Astrocyte of the cerebellum (primary cell): ENCODE measurements at regions not wholly inside any gene's neighbourhood (a gene's known extent, or its start where the extent isn't known, plus 50 kb on each side); places are given as distances from the start of the nearest gene placed in this dataset.

Experiments used
- DNase-seq: peaks from one replicate; pipeline ENCODE4 v3.0.0-alpha.2; 2011; ENCODE audit warnings: low read depth
- H3K4me3 ChIP-seq: 2 replicates; pipeline ENCODE4 v1.5.1; 2011; ENCODE audit warnings: mild to moderate bottlenecking, low read depth, low read length, moderate library complexity
- in situ Hi-C: cut with HindIII; loops from 2 replicates; pipeline ENCODE4 v1.10.0; 2017; ENCODE audit warnings: low sequenced_read_pairs
- TF ChIP-seq, protein P1 (sequence below): IDR thresholded peaks from 2 replicates; pipeline ENCODE4 v1.5.1; 2012; ENCODE audit warnings: low read length, low read depth, moderate library complexity, mild to moderate bottlenecking; ENCODE audit errors: missing control alignments

DNA sequence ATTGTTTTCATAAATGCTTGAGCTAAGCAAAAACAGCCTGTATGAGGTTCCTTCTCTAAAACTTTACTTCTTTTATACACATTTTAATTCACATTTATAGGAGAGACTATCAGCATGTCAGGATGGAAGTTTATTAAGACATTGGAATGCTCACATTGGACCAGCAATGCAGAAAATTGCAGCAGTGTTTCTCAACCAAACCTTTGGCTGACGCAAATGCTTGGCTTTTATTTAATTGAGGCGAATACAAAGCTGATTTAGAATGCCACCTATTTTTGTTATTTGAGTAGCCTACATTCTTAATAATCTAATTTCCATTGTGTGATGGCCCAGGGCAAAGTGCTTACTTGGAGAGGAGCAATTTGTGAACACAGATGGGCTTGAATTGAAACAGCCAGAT, 283.2 kb downstream of the ARL4A start:
- DNase-seq = no peak
- H3K4me3 ChIP-seq = no peak overlapping the region
- TF ChIP-seq, protein P1, sequence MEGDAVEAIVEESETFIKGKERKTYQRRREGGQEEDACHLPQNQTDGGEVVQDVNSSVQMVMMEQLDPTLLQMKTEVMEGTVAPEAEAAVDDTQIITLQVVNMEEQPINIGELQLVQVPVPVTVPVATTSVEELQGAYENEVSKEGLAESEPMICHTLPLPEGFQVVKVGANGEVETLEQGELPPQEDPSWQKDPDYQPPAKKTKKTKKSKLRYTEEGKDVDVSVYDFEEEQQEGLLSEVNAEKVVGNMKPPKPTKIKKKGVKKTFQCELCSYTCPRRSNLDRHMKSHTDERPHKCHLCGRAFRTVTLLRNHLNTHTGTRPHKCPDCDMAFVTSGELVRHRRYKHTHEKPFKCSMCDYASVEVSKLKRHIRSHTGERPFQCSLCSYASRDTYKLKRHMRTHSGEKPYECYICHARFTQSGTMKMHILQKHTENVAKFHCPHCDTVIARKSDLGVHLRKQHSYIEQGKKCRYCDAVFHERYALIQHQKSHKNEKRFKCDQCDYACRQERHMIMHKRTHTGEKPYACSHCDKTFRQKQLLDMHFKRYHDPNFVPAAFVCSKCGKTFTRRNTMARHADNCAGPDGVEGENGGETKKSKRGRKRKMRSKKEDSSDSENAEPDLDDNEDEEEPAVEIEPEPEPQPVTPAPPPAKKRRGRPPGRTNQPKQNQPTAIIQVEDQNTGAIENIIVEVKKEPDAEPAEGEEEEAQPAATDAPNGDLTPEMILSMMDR = no peak
- in situ Hi-C loops = no loop called here

DNA sequence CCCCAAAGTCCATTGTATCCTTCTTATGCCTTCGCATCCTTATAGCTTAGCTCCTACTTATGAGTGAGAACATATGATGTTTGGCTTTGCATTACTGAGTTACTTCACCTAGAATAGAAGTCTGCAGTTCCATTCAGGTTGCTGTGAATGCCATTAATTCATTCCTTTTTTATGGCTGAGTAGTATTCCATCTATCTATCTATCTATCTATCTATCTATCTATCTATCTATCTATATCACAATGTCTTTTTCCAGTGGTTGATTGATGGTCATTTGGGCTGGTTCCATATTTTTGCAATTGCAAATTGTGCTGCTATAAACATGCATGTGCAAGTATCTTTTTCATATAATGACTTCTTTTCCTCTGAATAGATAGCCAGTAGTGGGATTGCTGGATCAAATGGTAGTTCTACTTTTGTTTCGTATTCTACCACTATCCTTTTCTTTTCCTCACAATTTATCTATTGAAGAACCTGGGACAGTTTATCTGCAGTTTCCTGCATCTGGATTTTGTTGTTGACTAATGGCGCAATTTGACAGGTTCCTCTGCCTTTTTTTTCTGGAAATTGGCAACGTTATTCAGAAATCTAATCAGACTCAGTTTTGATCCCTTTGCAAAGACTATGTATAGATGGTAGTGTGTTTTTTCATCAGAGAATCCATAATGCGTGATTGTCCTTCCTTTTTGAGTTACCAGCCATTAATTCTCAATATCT, 287.2 kb downstream of the ARL4A start:
- TF ChIP-seq, protein P1 = no peak
- H3K4me3 ChIP-seq = no peak overlapping the region
- DNase-seq = no peak
- in situ Hi-C loops = no loop called here

DNA sequence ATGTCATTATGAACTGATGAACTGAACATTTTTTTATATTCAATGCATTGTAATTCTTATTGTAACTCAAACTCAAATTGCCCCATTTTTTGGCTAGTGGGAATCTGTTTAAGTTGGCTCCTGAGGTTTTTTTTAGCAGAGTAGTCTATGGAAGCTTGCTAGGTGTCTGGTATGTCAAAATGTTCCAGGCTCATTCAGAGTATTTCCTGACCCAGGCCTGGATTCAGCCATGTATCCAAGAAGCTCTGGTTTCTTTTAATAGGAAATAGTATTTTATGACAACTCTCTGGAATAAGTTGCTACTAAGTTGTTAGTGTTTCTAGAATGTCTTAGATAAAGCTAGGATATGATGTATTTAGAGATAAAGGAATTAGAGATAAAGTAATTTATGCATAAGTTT, 288.0 kb downstream of the ARL4A start:
- in situ Hi-C loops = no loop called here
- TF ChIP-seq, protein P1 = no peak
- DNase-seq = no peak
- H3K4me3 ChIP-seq = no peak overlapping the region

DNA sequence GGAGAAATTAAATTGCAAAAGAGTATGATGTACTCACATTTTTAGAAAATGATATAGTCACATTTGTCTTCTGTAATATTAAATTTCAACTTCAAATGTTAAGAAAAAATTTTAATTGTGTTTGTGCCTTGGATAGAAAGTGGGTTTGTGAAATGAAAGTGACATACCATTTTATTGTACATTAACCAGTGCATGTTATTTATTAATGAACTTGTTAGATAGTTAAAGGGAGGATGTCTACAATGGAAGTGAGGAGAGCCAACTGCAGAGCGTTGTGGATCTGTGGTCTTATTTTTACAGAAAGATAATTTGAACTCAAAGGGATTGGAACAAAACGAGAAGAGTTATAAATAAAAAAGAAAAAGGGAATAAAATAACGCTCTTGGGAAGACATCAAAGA, 291.7 kb downstream of the ARL4A start:
- no peak overlapping the region for H3K4me3 ChIP-seq
- no peak for DNase-seq
- TF ChIP-seq, protein P1 = no peak
- in situ Hi-C loops = no loop called here

DNA sequence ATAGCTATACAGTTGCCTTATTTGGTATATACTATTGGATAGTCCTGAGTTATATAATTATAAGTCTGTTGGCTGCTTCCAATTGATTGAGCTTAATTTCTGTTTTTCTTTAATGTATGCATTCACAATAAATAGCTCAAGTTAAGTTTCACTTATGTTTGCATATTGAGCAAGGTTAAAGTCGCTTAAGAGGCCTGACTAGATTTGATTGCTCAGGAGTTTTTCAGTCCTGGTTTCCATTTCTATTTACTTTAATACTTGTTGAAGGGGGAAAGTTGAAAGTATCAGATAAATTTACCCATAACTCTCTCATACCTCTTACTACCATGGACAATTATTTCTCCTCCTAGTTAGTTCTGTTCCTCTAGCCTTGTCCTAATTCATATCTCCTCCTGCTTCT, 294.7 kb downstream of the ARL4A start:
- TF ChIP-seq, protein P1 = no peak
- in situ Hi-C loops = no loop called here
- H3K4me3 ChIP-seq = no peak overlapping the region
- DNase-seq = no peak

DNA sequence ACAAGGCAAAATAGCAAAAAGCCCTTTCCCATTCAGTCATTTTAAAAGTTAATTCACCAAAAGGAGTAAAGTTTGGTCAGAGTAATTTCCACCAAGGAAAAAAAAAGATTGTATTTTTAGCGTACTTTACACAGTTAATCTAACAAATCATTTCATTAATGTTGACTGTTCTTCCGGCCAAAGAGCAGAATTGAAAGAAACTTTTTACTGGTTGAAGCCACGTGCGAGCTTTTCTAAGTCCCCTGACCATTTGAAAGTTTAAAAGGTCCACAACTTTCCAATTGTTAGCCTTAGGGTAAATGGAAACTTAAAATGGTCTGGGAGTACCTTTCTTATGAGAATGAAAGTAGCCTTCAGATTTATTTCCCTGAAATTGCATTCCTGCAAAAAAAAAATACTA, 296.7 kb downstream of the ARL4A start:
- DNase-seq = no peak
- TF ChIP-seq, protein P1 = no peak
- in situ Hi-C loops = no loop called here
- no peak overlapping the region for H3K4me3 ChIP-seq
